Spleen (tissue), 11 donors: ENCODE measurements at regions not wholly inside any gene's neighbourhood (a gene's known extent, or its start where the extent isn't known, plus 50 kb on each side); places are given as distances from the start of the nearest gene placed in this dataset.

ENCODE experiments used
- DNase-seq: peaks from one replicate; pipeline ENCODE4 v3.0.0-alpha.2; 2020
- H3K27ac ChIP-seq, 8 donors: fragments of 200-600 bp; sonication (generic) in 7 of 8; 1 replicate in 4 of 8; 2 replicates in 4 of 8; pipeline versions ENCODE4 v1.5.0 to v1.8.0; 2016 to 2021; ENCODE audit warnings: inconsistent platforms in 4 of 8, mild to moderate bottlenecking in 4 of 8, moderate library complexity in 1 of 8
- H3K27me3 ChIP-seq, 7 donors: fragments of 200-600 bp; sonication (generic) in 6 of 7; replicated peaks in 1 of 7; 1 replicate in 4 of 7; 2 replicates in 3 of 7; pipeline versions ENCODE4 v1.5.0 to v1.8.0; 2016 to 2021; ENCODE audit warnings: inconsistent platforms in 3 of 7, mild to moderate bottlenecking in 1 of 7
- H3K36me3 ChIP-seq, 6 donors: fragments of 200-600 bp; sonication (generic) in 5 of 6; 1 replicate in 4 of 6; 2 replicates in 2 of 6; pipeline versions ENCODE4 v1.5.0 to v1.8.0; 2016 to 2021; ENCODE audit warnings: inconsistent platforms in 2 of 6
- H3K4me1 ChIP-seq, 6 donors: fragments of 200-600 bp; sonication (generic) in 5 of 6; 1 replicate in 3 of 6; 2 replicates in 3 of 6; pipeline versions ENCODE4 v1.5.0 to v1.8.0; 2016 to 2021; ENCODE audit warnings: inconsistent platforms in 3 of 6
- H3K4me3 ChIP-seq, 8 donors: fragments of 200-600 bp; sonication (generic) in 7 of 8; 1 replicate in 4 of 8; 2 replicates in 4 of 8; pipeline versions ENCODE4 v1.5.0 to v1.8.0; 2016 to 2021; ENCODE audit warnings: inconsistent platforms in 4 of 8, mild to moderate bottlenecking in 4 of 8, moderate library complexity in 2 of 8
- H3K9me3 ChIP-seq, 8 donors: fragments of 200-600 bp; sonication (generic) in 7 of 8; 1 replicate in 4 of 8; 2 replicates in 4 of 8; pipeline versions ENCODE4 v1.5.0 to v1.8.0; 2016 to 2021; ENCODE audit warnings: inconsistent platforms in 4 of 8
- POLR2A ChIP-seq, 3 donors: fragments of 450-650 bp; IDR thresholded peaks; one replicate each; pipeline ENCODE4 v1.5.1; 2017; ENCODE audit warnings: antibody characterized with exemption in 3 of 3, mild to moderate bottlenecking in 1 of 3
- POLR2AphosphoS5 ChIP-seq, 3 donors: sonication (generic); formaldehyde crosslinking; IDR thresholded peaks; one replicate each; pipeline ENCODE4 v1.5.1; 2017; ENCODE audit warnings: antibody characterized with exemption in 3 of 3
- WGBS, 5 donors: extraction: QIAGEN DNeasy Blood & Tissue Kit in 3 of 5; methylation state at CpG; one replicate each; pipeline versions ENCODE4 v1.1.5 to v1.1.7; 2013 to 2018; 5-methylcytosine and 5-hydroxymethylcytosine counted together
- intact Hi-C: fragments of 100-400 bp; cut with DNase I; formaldehyde crosslinking; loops from one replicate; pipeline ENCODE4 v1.15.0; 2023; ENCODE audit warnings: low total_unique reads
- TF ChIP-seq, protein P1 (sequence below), 11 experiments: fragments of 200-600 bp in 7 of 11; fragments of 450-650 bp in 4 of 11; sonication (generic) in 4 of 11; IDR thresholded peaks in 8 of 11; conservative IDR thresholded peaks in 3 of 11; 1 replicate in 7 of 11; 2 replicates in 4 of 11; pipeline versions ENCODE4 v1.4.0 to v1.8.0; 2016 to 2021; ENCODE audit warnings: antibody characterized with exemption in 11 of 11, inconsistent platforms in 4 of 11, mild to moderate bottlenecking in 1 of 11
- donor health status: healthy with polysubstance abuse.
- donor health status: DM: no; HTN: no; CAD: no; lungs with moderate emphysema.
- donor health status: DM: no; HTN: no; CAD: no.
- donor health status: Bipolar disorder and iron deficiency.
- donor health status: healthy.
- donor health status: DM: no; HTN: no; CAD: no.
- donor health status: DM: yes; HTN: yes; CAD: no.

DNA sequence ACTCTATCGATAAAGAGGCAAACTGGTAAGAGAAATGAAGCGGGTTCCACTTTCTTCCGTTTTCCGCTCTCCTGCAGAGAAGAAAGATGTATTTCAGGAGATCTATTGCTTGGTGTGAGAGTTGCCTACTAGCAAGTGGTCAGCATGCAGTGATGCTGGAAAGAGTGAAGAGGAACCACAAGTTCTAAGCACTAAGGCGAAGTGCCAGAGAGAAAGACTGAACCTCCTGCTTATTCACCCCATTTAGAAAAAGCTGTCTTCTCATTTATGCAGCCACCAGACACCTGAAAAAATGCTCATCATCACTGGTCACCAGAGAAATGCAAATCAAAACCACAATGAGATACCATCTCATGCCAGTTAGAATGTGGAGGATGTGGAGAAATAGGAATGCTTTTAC, 78.7 kb upstream of the GPC6 start:
- WGBS, 5 donors: 88 to 97% (median 94%) methylated on average over 5 of the region's 5 CpGs
- intact Hi-C loops: no loop called here
- DNase-seq: no peak
- Histone ChIP-seq H3K4me3 (no peak overlapping the region), H3K36me3 (no peaks in the 10 kb centered on the region), H3K27me3 (no peaks in the 10 kb centered on the region), H3K4me1 (no peaks in the 10 kb centered on the region), H3K9me3 (no peaks in the 10 kb centered on the region), H3K27ac (no peak overlapping the region)
- TF ChIP-seq, protein P1, sequence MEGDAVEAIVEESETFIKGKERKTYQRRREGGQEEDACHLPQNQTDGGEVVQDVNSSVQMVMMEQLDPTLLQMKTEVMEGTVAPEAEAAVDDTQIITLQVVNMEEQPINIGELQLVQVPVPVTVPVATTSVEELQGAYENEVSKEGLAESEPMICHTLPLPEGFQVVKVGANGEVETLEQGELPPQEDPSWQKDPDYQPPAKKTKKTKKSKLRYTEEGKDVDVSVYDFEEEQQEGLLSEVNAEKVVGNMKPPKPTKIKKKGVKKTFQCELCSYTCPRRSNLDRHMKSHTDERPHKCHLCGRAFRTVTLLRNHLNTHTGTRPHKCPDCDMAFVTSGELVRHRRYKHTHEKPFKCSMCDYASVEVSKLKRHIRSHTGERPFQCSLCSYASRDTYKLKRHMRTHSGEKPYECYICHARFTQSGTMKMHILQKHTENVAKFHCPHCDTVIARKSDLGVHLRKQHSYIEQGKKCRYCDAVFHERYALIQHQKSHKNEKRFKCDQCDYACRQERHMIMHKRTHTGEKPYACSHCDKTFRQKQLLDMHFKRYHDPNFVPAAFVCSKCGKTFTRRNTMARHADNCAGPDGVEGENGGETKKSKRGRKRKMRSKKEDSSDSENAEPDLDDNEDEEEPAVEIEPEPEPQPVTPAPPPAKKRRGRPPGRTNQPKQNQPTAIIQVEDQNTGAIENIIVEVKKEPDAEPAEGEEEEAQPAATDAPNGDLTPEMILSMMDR (IDR thresholded peaks at IDR 0.05 in 8 of 11, conservative IDR thresholded peaks at IDR 0.05 in 3 of 11): no peak
- TF ChIP-seq POLR2A (IDR thresholded peaks at IDR 0.05) (no peak), POLR2AphosphoS5 (IDR thresholded peaks at IDR 0.05) (no peak)

DNA sequence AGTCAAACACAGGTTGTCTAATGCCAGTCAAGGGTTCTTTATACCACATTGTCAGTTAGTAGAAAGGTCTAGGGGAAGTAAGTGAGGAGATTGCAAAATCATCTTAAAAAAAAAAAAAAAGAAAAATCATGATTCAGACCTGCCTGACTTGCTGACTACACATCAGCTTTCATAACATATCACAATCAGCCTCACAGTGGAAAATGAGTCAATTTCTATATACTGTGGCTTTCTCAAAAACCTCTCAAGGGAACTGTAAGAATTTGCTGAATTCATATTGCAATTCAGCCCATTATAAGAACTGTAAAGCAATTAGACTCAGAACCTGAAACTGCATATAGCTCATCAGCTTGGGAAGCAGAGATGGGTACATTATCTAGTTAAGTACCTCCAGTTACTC, 75.3 kb upstream of the GPC6 start:
- Histone ChIP-seq H3K4me1 (no peaks in the 10 kb centered on the region), H3K27me3 (no peaks in the 10 kb centered on the region), H3K4me3 (no peak overlapping the region), H3K9me3 (no peaks in the 10 kb centered on the region), H3K36me3 (no peaks in the 10 kb centered on the region), H3K27ac (no peak overlapping the region)
- intact Hi-C loops: no loop called here
- TF ChIP-seq, protein P1 (IDR thresholded peaks at IDR 0.05 in 8 of 11, conservative IDR thresholded peaks at IDR 0.05 in 3 of 11): no peak
- TF ChIP-seq POLR2AphosphoS5 (IDR thresholded peaks at IDR 0.05): no peak
- TF ChIP-seq POLR2A (IDR thresholded peaks at IDR 0.05): no peak
- no peak for DNase-seq

DNA sequence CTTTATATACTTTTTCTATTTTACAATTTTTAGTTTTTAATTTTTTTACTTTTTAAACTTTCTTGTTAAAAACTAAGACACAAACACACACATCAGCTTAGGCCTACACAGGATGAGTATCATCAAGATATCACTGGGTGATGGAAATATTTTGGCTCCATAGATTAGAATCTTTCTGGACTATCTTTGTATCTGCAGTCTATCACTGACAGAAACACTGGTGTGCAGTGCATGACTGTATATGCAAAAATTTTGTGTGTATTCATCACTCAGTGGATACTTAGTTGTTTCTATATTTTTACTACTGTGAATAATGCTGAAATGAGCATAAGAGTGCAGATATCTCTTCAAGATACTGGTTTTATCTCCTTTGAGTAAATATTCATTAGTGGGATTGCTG, 68.0 kb upstream of the GPC6 start:
- intact Hi-C loops: no loop called here
- H3K9me3 ChIP-seq: peaks cover 0 to 14% (median 5%) of the 10 kb centered on the region in 8 donors
- H3K36me3 ChIP-seq: no peaks in the 10 kb centered on the region
- no peak overlapping the region for H3K4me3 ChIP-seq
- DNase-seq: no peak
- no peaks in the 10 kb centered on the region for H3K27me3 ChIP-seq
- H3K27ac ChIP-seq: no peak overlapping the region
- no peak for TF ChIP-seq POLR2AphosphoS5 (IDR thresholded peaks at IDR 0.05)
- no peak for TF ChIP-seq POLR2A (IDR thresholded peaks at IDR 0.05)
- TF ChIP-seq, protein P1 (IDR thresholded peaks at IDR 0.05 in 8 of 11, conservative IDR thresholded peaks at IDR 0.05 in 3 of 11): no peak
- no peaks in the 10 kb centered on the region for H3K4me1 ChIP-seq

DNA sequence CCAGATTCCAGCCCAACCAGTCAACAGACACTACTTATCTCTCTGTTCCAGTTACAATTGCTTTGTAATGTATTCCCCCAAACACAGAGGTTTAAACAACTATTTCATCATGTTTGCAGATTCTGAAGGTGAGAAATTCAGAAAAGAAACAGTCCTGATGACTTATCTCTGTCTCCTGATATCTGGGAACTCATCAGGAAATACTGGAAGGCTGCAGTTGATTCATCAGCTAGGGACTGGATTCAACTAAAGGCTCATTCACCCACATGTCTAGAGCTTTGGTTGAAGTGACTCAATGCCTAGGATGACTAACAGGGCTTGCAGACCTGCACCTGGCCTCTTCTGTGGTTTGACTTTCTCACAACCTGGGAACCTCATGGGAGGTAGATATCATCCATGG, 56.6 kb upstream of the GPC6 start:
- H3K4me1 ChIP-seq: no peaks in the 10 kb centered on the region
- intact Hi-C loops: no loop called here
- peaks cover 0 to 11% (median 2%) of the 10 kb centered on the region in 8 donors for H3K9me3 ChIP-seq
- H3K27me3 ChIP-seq: no peaks in the 10 kb centered on the region
- H3K4me3 ChIP-seq: no peak overlapping the region
- no peaks in the 10 kb centered on the region for H3K36me3 ChIP-seq
- H3K27ac ChIP-seq: no peak overlapping the region
- TF ChIP-seq POLR2A (IDR thresholded peaks at IDR 0.05) (no peak), POLR2AphosphoS5 (IDR thresholded peaks at IDR 0.05) (no peak)
- TF ChIP-seq, protein P1 (IDR thresholded peaks at IDR 0.05 in 8 of 11, conservative IDR thresholded peaks at IDR 0.05 in 3 of 11): no peak
- DNase-seq: no peak
